GM19438 (cell line): ENCODE measurements at regions not wholly inside any gene's neighbourhood (a gene's known extent, or its start where the extent isn't known, plus 50 kb on each side); places are given as distances from the start of the nearest gene placed in this dataset.

Experiments used
- ATAC-seq: cut with Tn5 transposase; IDR thresholded peaks from one replicate; pipeline ENCODE4 v1.9.1; 2021; ENCODE audit warnings: low read depth; ENCODE audit not compliant: unreplicated experiment

DNA sequence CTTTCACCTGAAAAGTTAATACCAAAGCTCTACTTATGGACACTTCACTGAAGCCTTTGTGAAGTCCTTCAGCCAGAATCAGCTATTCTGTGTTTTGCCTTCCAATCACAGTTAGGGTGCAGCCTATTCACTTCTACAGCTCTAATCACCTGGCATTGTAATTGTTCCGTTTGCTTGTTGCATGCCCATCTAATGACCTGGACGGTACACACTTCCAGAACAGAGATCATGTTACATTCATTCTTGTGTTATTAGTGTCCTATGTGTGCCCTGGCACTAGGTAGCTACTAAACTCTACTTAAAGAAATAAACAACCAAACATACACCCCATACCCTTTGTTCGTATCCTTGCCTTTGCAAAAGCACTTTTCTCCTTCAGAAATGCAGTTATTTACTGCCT, 1162.9 kb upstream of the WWC1 start:
- no peak for ATAC-seq

GRCh38 chr5:167140548-167141291, 1150.7 kb upstream of the WWC1 start:
- ATAC-seq: no peak

DNA sequence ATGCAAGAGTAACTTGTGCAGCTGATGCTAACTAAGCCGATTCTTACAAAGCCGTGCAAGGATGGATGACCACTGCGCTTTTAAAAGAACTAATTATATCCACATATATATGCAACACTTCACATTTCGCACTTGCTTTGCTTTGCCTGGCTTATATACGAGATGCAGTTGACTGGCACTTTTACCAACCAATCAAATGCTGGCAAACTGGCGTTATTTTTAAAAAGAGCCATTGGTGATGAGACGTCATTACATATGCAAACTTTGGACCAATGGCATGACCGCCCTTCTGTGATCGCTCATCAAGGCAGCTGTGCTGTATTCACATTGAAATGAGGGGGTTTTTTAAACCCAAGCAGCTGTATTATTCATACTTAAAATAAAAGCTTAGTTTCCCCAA, 1147.7 kb upstream of the WWC1 start:
- ATAC-seq: no peak

- ATAC-seq: no peak
Measured at GRCh38 chr5:167145841-167146240, 1145.6 kb upstream of the WWC1 start.

- ATAC-seq: no peak
Measured at GRCh38 chr5:167147879-167148278, 1143.6 kb upstream of the WWC1 start.

DNA sequence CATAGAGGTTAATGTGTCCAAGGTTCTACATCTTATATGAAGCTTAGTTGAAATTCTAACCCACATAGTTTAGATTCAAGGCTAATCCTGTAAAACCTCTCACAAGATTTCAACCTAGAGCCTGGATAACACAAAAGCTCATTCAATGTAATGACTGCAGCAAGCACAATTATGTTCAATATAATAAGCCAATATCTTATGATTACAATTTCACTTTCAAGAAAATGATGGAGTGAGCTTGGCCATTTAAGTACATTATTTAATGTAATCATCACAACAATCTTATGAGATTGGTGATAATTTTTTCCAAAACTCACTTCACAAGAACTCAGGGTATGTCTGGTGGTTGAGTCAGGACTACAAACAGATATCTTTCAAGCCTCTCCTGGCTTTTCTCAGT, 1140.8 kb upstream of the WWC1 start:
- ATAC-seq: no peak

- no peak for ATAC-seq
Measured at GRCh38 chr5:167152561-167152960, 1138.9 kb upstream of the WWC1 start.

- ATAC-seq: no peak
Measured at GRCh38 chr5:167155387-167156005, 1135.9 kb upstream of the WWC1 start.

DNA sequence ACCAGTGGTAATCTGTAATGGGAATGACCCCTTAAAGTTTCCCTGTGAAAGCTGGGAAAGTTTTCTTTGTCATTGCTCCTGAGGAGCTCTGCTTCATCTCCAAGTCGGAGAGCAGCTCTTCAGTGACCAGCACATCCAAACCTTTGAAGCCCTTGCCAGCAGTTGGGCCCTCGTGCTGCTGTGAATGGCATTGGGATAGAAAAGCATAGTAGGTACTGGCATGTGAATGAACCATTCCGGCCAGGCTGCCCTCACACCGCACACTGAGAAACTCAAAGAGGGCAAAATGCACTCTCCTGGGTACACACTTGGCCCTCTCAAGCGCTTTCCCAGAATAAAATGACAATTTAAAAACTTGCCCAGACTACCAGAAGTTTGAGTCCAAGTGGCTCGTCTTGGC, 1135.0 kb upstream of the WWC1 start:
- ATAC-seq: no peak

- no peak for ATAC-seq
Measured at GRCh38 chr5:167158588-167158987, 1132.9 kb upstream of the WWC1 start.

DNA sequence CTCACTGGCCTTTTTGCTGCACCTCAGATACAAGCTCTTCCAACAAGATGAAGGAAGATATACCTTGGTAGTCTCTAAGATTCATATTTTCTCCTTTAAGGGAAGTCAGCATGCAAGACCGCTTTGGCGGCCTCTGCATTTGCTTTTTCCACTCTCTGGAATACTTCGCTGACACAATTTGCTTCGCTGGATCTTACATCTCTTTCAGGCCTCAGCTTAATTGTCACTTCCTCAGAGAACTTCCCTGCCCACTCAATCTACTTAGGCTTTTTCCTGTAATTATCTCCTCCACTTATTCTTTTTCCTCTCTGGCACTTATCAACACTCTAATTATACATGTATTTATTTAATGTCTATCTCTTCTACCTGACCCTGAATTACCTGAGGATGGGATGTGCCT, 1131.1 kb upstream of the WWC1 start:
- no peak for ATAC-seq

DNA sequence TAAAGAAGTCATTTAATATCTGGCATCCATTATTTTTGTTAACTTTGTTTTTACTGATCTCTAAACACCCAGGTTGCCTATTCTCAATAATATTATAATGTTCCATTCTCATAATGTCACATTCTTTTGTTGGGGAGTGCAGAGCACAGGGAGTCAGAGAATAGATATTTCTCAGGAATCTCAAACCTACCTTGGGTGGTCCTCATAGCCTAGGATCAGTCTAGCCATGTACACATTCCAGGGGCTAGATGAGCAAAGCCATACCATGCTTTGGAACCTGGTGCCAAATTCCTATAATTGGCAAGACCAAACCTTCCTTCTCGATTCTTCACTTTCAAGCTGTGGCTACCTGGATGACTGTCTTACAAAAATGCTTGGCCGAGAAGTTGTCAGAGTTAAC, 1124.7 kb upstream of the WWC1 start:
- no peak for ATAC-seq

DNA sequence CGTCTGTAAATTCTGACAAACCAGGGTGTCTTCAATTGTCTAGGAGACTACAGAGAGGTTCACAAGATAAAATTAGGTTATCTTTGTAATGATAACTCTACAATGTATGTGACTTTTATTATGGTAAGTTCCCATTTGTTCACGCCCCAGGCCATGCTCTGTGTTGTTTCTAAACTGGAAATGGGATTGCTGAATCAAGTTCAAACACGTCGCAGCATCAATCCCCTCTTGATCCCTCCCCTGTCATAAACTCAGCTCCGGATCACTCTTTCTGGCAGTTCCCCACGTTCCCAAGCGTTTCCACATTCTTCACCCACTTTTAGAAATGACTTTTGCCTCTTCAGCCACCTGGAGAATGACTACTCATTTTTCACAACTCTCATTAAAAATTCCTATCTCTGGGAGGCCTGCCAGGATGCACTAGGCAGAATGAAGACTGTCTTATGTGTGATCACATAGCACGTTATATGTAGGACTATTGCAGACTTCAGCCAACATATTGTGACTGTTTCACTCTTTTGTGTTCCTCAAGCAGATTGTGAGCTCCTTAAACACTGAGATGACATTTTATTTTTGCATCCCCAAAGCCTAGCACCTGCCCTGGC, 1124.2 kb upstream of the WWC1 start:
- ATAC-seq: no peak

GRCh38 chr5:167168971-167169370, 1122.5 kb upstream of the WWC1 start:
- no peak for ATAC-seq

DNA sequence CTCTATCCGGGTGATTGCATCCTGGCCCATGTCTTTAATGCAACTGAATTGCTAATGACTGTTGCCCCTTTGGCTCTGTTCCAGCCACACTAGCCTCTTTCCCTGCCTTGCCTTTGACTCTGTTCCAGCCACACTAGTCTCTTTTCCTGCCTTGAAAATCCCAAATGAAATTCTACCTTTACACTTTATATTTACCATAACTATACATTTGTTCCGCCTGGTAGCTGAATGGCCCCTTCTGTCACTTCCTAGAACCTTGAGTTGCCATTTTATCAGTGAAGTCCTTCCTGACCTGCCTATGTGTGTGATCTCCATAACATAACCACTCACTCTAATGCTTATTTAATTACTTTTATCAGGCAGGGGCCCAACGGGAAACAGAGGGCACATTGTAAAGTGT, 1120.4 kb upstream of the WWC1 start:
- ATAC-seq: no peak

- ATAC-seq: no peak
Measured at GRCh38 chr5:167177736-167178135, 1113.7 kb upstream of the WWC1 start.

GRCh38 chr5:167180906-167181305, 1110.5 kb upstream of the WWC1 start:
- no peak for ATAC-seq

- no peak for ATAC-seq
Measured at GRCh38 chr5:167205881-167206280, 1085.6 kb upstream of the WWC1 start.

DNA sequence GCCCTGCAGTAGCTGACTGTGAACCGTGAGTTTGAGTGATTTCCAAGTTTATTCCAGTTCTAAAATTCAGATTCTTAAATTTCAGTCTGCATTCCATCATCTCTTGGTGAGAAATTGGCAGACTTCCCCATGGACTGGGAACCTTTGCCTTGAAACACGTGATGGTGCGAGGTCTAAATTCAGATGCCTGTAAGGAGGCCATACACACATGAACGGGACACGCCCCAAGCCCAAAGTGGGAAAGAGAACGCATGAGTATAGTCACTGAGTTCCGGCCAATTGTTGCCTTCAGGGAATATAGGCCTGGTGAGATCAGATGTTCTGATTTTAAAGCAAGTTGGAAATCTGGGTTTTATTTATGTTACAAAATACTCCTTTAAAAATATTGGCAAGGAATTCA, 1084.4 kb upstream of the WWC1 start:
- no peak for ATAC-seq

GRCh38 chr5:167208911-167209310, 1082.5 kb upstream of the WWC1 start:
- no peak for ATAC-seq

GRCh38 chr5:167217097-167217743, 1074.2 kb upstream of the WWC1 start:
- no peak for ATAC-seq

DNA sequence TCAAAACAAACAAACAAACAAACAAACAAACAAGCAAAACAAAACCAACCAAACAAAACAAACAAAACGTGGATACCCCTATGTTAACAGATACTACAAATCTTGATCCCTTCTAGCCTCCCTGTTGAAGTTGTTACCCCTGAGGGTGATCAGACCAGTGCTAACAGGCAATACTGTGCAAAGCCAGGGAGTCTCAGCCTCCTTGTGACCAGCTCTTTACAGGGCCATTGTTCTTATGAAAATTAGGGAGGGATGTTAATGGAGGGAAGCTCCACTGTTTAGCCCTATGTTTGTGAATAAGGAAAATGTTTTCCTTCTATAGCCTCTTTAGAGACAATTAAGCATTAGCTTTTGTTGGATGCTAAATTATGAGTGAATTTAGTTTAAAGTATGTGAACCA, 1072.1 kb upstream of the WWC1 start:
- no peak for ATAC-seq
